HG02852 (cell line): ENCODE measurements at regions not wholly inside any gene's neighbourhood (a gene's known extent, or its start where the extent isn't known, plus 50 kb on each side); places are given as distances from the start of the nearest gene placed in this dataset.

ENCODE experiments used
- ATAC-seq: cut with Tn5 transposase; IDR thresholded peaks from one replicate; pipeline ENCODE4 v1.9.1; 2021; ENCODE audit warnings: mild to moderate bottlenecking, moderate library complexity; ENCODE audit not compliant: unreplicated experiment

DNA sequence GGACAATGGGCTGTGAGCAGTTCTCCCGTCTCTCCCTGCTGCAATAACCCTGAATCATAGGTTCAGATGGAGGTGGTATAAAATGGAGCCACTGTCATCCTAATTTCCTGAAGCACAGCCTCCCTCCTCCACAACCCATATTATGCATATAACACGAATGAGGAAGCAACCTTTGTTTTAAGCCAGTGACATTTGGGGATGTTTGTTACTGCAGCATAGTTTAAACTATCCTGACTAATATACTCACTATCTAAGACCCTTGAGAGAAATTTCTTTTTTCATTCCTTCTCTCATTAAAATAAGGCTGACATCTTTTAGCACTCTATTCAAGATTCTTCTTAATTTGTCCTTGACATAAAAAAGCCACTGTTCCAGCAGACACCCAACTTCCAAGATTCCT is 413.4 kb downstream of the SOX9 start:
- ATAC-seq = no peak

DNA sequence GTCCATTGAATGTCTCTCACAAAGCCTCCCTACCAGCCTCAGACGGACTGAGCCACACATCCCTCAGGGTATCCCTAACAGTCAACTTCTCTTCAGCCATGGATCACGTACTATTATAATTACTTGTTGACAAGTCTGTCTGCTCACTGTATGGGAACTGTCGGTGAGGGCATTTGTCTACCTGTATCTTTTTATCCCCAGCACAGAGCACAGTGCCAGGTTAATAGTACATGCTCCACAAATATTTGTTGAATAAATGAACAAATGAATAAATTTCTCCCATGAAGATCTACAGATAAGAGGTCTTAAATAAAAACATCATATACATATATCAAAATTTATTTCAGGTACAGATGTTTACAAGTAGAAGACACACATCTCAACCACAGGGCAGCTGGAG is 414.0 kb downstream of the SOX9 start:
- no peak for ATAC-seq

GRCh38 chr17:72535346-72535745 is 414.5 kb downstream of the SOX9 start:
- no peak for ATAC-seq

GRCh38 chr17:72535779-72536178 is 415.0 kb downstream of the SOX9 start:
- ATAC-seq = no peak

GRCh38 chr17:72536788-72537187 is 416.0 kb downstream of the SOX9 start:
- ATAC-seq = no peak

DNA sequence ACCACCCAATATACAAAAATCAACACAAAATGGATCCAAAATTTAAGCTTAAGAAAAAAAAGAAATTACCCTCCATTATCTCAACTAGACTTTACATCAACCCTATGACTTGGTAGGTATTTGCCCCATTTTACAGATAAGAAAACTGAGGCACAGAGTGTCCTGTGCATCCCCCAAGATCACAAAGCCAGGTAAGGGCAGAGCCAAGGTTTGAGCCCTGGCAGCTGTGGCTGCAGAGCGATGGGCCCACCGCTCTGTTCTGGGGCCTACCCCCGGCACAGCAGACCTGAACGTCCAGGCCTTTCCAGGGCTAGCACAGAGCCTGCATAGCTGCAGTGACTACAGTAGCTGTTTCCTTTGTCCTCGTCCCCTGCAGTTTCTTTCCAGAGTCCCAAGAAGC is 417.6 kb downstream of the SOX9 start:
- no peak for ATAC-seq

DNA sequence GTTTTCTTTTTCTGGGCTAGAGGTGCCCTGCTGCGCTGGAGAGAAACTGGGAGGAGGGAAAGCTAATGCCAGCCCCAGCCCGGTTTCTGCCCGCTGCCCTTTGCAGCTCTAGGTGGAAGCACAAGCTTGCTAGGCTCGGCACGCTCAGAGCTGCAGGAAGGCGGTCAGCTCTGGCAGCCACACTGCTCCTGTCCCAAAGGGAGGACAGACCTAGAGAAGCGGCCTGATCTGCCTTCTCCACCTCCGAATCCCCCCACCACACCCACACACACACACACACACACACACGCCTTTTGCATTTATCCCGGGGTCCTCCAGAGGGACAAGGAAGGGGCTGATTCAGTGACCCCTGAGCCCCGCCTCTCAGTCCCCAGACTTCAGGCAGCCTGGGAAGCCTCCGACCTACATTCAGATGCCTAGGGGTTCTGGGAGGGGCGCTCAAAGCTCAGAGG is 418.1 kb downstream of the SOX9 start:
- ATAC-seq = no peak

DNA sequence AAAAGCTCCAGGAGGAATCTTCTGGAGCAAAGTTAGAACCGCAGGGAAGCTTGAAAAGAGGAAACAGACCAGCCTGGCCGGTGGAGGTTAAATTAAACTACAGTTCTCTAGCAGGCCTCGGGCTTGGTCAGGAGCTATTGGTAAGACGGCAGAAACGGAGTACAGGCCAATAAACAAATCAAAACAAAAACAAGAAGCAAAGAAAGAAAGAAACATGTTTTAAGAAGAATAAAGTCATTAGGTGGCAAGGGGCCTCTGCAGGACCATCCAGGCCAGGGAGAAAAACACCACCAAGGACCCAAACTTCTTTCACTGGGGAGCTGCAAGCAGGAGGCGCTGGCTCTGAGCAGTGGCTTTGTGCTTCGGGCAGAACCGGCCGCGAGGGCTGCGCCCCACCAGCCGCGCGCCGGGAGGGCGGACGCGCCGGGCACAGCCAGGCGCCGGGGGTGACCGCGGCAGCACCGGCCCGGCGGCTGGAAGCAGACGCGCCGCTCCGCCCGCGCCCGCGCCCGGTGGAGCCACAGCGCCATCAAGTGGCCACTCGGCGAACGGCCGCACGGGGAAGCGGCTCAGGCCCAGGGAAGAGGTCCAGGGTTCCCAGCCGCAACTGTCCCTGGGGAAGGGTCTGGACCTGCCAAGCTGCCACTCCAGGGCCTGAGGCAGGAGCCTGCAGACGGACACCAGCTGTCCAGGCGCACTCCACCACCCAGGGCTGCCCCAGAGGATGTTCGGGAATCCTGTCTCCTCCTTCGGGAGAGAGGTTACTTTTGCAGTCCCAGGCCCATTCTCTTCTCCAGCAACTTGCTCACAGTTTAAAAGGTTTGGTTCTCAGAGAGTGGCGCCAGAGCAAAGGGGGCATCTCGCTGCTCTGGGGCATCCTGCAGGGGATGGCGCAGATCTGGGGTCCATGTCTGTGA is 419.4 kb downstream of the SOX9 start:
- ATAC-seq = peak; percentile 90

GRCh38 chr17:72542317-72542716 is 421.5 kb downstream of the SOX9 start:
- ATAC-seq = no peak

GRCh38 chr17:72545766-72546165 is 424.9 kb downstream of the SOX9 start:
- ATAC-seq = no peak

DNA sequence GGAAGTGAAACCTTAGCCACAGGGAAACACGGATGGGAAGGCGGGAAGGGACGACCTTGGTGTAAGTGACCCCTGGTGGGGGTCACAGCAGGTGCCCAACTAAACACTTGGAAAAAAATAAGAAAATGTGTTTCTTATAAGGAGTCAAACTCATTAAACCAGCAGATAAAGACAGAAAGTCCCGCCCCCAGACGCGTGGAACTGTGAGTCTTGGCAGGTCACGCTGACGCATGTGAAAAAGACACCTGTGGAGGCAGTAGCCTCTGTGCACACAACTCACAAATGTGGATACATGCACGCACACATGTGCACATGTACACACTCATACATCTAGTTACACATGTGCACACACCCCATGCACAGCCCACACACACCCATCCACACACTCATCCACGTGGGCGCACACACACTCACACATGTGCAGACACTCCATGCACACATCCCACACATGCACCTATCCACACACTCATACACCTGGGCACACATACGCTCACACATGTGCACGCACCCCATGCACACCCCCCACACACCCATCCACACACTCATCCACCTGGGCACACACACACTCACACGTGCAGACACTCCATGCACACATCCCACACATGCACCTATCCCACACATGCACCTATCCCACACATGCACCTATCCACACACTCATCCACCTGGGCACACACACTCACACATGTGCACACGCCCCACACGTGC is 432.4 kb downstream of the SOX9 start:
- no peak for ATAC-seq

- no peak for ATAC-seq
Measured at GRCh38 chr17:72554508-72554907, 433.7 kb downstream of the SOX9 start.

GRCh38 chr17:72555052-72555451 is 434.2 kb downstream of the SOX9 start:
- ATAC-seq = no peak

GRCh38 chr17:72556944-72557826 is 436.4 kb downstream of the SOX9 start:
- ATAC-seq = peak; percentile 59

DNA sequence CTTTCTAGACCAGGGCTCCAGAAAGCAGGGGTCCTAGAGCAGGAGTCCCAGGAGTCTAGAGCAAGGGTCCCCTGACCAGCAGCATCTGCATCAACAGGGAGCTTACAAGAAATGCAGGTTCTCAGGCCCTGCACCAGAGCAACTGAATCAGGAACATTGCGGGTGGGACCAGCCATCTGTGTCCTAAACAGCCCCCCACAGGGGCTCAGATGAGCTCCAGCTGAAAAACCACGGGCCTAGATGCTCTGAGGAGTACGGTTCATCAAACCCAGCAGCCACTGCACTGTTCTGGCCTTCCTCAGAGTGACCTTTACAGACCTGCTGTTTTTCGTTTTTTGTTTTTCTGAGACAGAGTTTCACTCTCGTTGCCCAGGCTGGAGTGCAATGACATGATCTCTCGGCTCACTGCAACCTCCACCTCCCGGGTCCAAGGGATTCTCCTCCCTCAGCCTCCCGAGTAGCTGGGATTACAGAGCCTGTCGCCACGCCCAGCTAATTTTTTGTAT is 438.2 kb downstream of the SOX9 start:
- ATAC-seq = no peak

DNA sequence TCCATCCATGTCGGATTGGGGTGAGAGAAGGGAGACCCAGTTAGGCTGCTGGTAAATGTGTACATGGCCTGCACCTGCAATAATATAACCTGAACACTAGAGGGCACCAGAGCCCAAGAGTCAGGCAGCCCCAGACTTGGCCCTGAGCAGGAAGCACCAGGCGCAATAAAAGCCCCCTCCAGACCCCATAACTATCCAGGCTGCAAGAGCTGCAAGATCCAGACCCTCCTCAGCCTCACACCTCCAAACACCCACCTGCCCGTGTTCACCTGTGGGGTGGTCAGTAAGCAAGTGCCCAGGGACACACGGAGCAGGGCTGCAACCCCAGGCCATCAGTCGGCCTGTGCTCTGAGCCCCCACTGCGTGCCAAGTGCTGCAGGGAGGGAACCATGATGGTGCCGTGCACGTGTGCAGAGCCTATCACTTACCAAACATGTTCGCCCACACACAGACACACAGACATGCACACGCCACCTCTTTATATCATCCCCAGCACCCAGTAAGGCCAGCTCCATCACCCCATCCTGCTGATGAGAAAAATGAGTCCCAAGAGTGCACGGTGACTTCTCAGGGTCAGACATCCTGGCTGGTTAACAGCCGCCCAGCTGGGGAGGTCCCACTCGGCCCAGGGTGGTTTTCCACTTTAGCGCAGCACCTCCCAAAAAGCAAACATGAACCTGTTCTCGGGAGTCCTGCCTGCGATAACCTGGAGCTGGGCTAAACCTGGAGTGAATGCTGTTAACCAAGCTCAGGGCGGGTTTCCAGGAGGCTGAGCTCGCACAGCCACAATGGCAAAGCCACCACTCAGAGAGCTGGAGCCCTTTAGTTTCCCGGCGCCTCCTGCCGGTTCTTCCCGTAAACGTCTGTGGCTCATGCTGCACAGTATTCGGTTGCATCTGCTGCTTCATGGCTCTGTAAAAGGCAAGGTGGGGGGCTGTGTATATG is 439.8 kb downstream of the SOX9 start:
- no peak for ATAC-seq

GRCh38 chr17:72561266-72561665 is 440.4 kb downstream of the SOX9 start:
- ATAC-seq = no peak

DNA sequence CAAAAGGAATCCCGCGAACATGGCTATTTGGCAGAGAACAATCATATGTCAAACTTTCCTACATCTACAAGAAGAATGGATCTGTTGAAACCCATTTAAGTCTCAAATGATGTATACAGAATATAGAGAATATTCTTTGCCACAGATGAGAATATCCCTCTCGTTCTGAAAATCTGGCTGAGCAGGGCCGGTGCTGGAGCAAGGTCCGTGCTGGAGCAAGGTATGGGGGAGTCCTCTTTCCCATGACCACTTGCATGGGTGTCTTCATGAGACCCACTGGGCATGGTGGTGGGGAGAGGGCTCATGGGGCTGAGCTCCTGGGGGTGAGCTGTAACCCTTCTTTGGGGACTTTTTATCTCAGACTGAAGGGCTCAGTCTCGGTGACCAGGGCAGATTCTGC is 440.9 kb downstream of the SOX9 start:
- ATAC-seq = no peak

DNA sequence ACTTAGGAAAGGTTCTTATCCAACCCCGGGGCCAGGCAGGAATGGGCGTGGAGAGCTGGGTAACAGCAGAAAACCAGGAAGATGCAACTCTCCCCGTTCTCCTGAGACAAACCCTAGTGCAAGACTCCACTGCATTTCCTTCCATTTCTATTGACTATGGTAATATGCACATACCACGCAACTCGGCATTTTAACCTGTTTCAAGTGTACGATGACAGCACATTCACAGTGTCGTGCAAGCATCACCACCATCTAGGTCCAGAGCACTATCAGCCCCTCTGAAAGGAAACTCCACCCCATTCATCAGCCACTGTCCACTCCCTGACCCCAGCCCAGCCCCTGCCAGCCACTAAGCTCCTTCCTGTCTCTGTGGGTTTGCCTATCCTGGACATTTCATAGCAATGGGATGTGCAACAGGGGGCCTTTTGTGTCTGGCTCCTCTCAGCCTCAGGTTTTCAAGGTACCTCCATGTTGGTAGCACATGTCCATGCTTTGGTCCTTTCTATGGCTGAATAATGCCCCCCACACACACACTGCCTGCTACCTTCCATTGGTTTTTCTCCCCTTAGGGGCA is 441.9 kb downstream of the SOX9 start:
- ATAC-seq = no peak

DNA sequence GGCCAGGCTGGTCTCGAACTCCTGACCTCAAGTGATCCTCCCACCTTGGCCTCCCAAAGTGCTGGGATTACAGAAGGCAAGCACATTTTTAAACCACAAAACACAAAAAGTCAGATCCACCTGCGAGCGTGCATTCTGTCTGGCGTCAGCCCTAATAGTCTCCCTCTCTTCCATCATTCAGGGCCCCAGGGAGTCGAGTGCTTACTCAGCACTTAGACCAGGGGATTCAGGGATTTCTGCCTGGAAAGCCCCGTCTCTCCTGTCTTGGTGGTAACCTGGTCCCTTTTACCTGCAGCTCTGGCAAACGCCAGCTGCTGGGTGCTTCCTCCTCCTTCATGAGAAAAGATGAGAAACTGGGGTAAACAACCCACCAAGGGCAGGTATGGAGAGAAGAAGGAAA is 443.1 kb downstream of the SOX9 start:
- no peak for ATAC-seq
